Upper lobe of right lung (tissue), 1 donor: ENCODE measurements at regions not wholly inside any gene's neighbourhood (a gene's known extent, or its start where the extent isn't known, plus 50 kb on each side); places are given as distances from the start of the nearest gene placed in this dataset.
A peak's percentile ranks its signal among the peaks of the same experiment; 100 is the strongest.

Experiments
- ATAC-seq: fragments of 200-7000 bp; cut with Tn5 transposase; one replicate; pipeline ENCODE4 v1.9.1; 2020; ENCODE audit warnings: mild to moderate bottlenecking, moderate library complexity
- DNase-seq: peaks from one replicate; pipeline ENCODE4 v3.0.0-alpha.2; 2020
- H3K27ac ChIP-seq: fragments of 200-600 bp; one replicate; pipeline ENCODE4 v1.8.0; 2022
- H3K27me3 ChIP-seq: fragments of 200-600 bp; one replicate; pipeline ENCODE4 v1.8.0; 2022; ENCODE audit warnings: mild to moderate bottlenecking
- H3K36me3 ChIP-seq: fragments of 200-600 bp; one replicate; pipeline ENCODE4 v1.8.0; 2022
- H3K4me1 ChIP-seq: fragments of 200-600 bp; one replicate; pipeline ENCODE4 v1.8.0; 2022
- H3K4me3 ChIP-seq: fragments of 200-600 bp; one replicate; pipeline ENCODE4 v1.8.0; 2022; ENCODE audit warnings: mild to moderate bottlenecking
- H3K9me3 ChIP-seq: fragments of 200-600 bp; one replicate; pipeline ENCODE4 v1.8.0; 2022
- CTCF ChIP-seq: fragments of 200-600 bp; IDR thresholded peaks from one replicate; pipeline ENCODE4 v1.8.0; 2022; ENCODE audit warnings: antibody characterized with exemption
- intact Hi-C: fragments of 100-400 bp; cut with DNase I; formaldehyde crosslinking; loops from one replicate; pipeline ENCODE4 v1.11.0; 2022
- donor health status: DM: no; HTN: yes; CAD: no; lungs with severe emphysema.

DNA sequence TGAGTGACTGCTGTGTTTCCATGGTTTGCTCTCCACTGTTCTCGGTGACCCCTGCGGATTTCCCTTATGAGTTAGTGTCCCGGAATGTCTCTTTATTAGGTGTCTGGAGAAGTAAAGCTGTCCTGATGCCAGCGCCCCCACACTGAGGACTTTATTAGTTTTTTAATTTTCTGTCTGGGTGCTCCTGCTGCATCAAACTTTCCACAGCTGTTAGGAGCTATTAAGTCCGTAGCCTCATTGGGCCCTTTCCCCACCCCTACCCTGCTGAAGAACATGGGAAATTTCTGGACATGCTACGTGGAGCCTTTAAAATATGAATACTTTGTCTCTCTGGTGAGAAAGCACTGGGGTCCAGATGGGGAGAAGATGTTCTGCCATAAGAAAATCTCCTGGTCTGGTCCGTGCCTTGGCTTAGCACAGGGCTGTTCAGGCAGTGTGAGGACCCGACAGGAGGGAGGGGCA is 161.7 kb upstream of the HES1 start:
- H3K27ac ChIP-seq: no peak overlapping the region
- H3K9me3 ChIP-seq: no peaks in the 10 kb centered on the region
- no peaks in the 10 kb centered on the region for H3K27me3 ChIP-seq
- no peak for TF ChIP-seq CTCF
- no peak for ATAC-seq
- H3K4me1 ChIP-seq: peaks cover 29% of the 10 kb centered on the region
- intact Hi-C loops: no loop called here
- H3K4me3 ChIP-seq: no peak overlapping the region
- DNase-seq: no peak
- no peaks in the 10 kb centered on the region for H3K36me3 ChIP-seq

DNA sequence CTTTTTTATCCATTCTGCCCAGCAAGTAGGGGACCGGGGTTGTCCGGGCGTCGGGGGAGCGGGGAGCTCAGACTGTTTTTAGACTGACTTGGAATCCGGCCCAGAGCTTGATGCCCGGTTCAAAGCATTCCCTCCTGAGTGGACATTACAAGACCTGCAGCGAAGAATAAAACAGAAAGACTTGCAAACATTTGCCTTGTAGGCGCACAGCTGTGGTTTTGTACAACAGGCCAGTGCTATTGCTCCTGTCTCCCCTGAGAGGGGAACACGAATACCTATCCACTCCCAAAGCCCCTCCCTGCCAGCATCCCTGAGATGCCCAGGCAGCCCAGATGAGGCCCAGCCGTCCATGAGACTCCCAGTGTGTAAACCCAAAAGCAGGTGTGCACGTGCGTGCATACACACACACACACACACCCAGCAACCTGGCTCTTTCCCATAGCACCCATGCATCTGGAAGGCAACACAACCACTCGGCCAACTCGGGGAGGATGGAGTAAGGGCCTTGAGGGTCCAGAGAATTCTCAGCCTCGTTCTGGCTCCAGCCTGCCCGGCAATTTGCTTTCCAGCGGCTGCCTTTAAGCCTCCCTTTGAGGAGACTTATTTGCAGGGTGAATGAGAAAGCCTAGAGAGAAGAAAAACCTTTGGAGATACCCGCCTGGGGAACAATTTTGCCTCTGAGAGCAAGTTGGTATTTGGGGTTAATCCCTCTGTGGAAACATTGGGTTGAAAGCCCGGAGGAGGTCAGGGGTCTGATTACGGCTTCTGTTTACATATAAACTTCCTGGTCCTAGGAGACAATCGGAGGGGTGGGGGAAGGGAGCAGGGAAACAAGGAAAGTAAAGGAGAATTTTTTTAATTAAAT is 161.0 kb upstream of the HES1 start:
- TF ChIP-seq CTCF: no peak
- DNase-seq: no peak
- intact Hi-C loops: no loop called here
- Histone ChIP-seq H3K36me3 (no peaks in the 10 kb centered on the region), H3K4me3 (no peak overlapping the region), H3K4me1 (peaks cover 29% of the 10 kb centered on the region), H3K27me3 (no peaks in the 10 kb centered on the region), H3K27ac (no peak overlapping the region), H3K9me3 (no peaks in the 10 kb centered on the region)
- no peak for ATAC-seq

- intact Hi-C loops: no loop called here
Measured at GRCh38 chr3:193977622-193978021, 158.3 kb upstream of the HES1 start.

GRCh38 chr3:193978030-193978429 is 157.9 kb upstream of the HES1 start:
- H3K4me1 ChIP-seq: peaks cover 21% of the 10 kb centered on the region
- no peak overlapping the region for H3K4me3 ChIP-seq
- ATAC-seq (no peak), DNase-seq (no peak)
- no peak overlapping the region for H3K27ac ChIP-seq
- H3K9me3 ChIP-seq: no peaks in the 10 kb centered on the region
- no peaks in the 10 kb centered on the region for H3K36me3 ChIP-seq
- no peak for TF ChIP-seq CTCF
- intact Hi-C loops: no loop called here
- no peaks in the 10 kb centered on the region for H3K27me3 ChIP-seq

More at GRCh38 chr3:193977622-193978021, 158.3 kb upstream of the HES1 start:
- peak; percentile 75 for ATAC-seq
- no peak for TF ChIP-seq CTCF
- Histone ChIP-seq H3K36me3 (no peaks in the 10 kb centered on the region), H3K4me1 (peaks cover 21% of the 10 kb centered on the region), H3K4me3 (no peak overlapping the region), H3K27ac (no peak overlapping the region), H3K27me3 (no peaks in the 10 kb centered on the region), H3K9me3 (no peaks in the 10 kb centered on the region)
- DNase-seq: no peak

GRCh38 chr3:193978486-193978885 is 157.5 kb upstream of the HES1 start:
- TF ChIP-seq CTCF: no peak
- Histone ChIP-seq H3K27me3 (no peaks in the 10 kb centered on the region), H3K27ac (no peak overlapping the region), H3K4me1 (peaks cover 21% of the 10 kb centered on the region), H3K9me3 (no peaks in the 10 kb centered on the region), H3K4me3 (no peak overlapping the region), H3K36me3 (no peaks in the 10 kb centered on the region)
- ATAC-seq: peak; percentile 41
- intact Hi-C loops: no loop called here
- DNase-seq: no peak
